Liver (tissue), 8 donors: ENCODE measurements at regions not wholly inside any gene's neighbourhood (a gene's known extent, or its start where the extent isn't known, plus 50 kb on each side); places are given as distances from the start of the nearest gene placed in this dataset.

Experiments
- DNase-seq: peaks from one replicate; pipeline ENCODE4 v3.0.0-alpha.2; 2017; ENCODE audit warnings: low spot score
- H3K27ac ChIP-seq, 2 donors: one replicate each; pipeline ENCODE4 v1.7.0; 2013; ENCODE audit warnings: inconsistent platforms in 2 of 2, low read length in 2 of 2, control low read depth in 1 of 2, low read depth in 1 of 2, mild to moderate bottlenecking in 1 of 2
- H3K27me3 ChIP-seq, 4 donors: one replicate each; pipeline versions ENCODE4 v1.6.1 to v1.7.0; 2013; ENCODE audit warnings: low read length in 3 of 4, inconsistent platforms in 1 of 4, mild to moderate bottlenecking in 1 of 4, moderate library complexity in 1 of 4; ENCODE audit not compliant: control insufficient read depth in 4 of 4, insufficient read depth in 4 of 4
- H3K36me3 ChIP-seq, 4 donors: one replicate each; pipeline versions ENCODE4 v1.6.1 to v1.7.0; 2013; ENCODE audit warnings: low read length in 3 of 4, mild to moderate bottlenecking in 3 of 4, low read depth in 1 of 4, moderate library complexity in 1 of 4; ENCODE audit not compliant: control insufficient read depth in 4 of 4, insufficient read depth in 3 of 4
- H3K4me1 ChIP-seq, 4 donors: one replicate each; pipeline versions ENCODE4 v1.6.1 to v1.7.0; 2013; ENCODE audit warnings: low read length in 3 of 4, mild to moderate bottlenecking in 3 of 4, moderate library complexity in 1 of 4; ENCODE audit not compliant: control insufficient read depth in 4 of 4, insufficient read depth in 4 of 4
- H3K4me3 ChIP-seq, 3 donors: one replicate each; pipeline versions ENCODE4 v1.6.1 to v1.7.0; 2013; ENCODE audit warnings: low read length in 3 of 3, control low read depth in 1 of 3, low read depth in 1 of 3, mild to moderate bottlenecking in 1 of 3
- H3K9ac ChIP-seq, 2 donors: one replicate each; pipeline ENCODE4 v1.7.0; 2013; ENCODE audit warnings: low read length in 2 of 2, mild to moderate bottlenecking in 2 of 2, moderate library complexity in 2 of 2, control low read depth in 1 of 2, low read depth in 1 of 2
- H3K9me3 ChIP-seq, 4 donors: one replicate each; pipeline versions ENCODE4 v1.6.1 to v1.7.0; 2013; ENCODE audit warnings: low read length in 3 of 4; ENCODE audit not compliant: control insufficient read depth in 4 of 4
- EGR1 ChIP-seq, 2 donors: IDR thresholded peaks; 2 replicates each; pipeline ENCODE4 v1.6.1; 2016 to 2018; ENCODE audit warnings: antibody characterized with exemption in 2 of 2, low read depth in 2 of 2
- FOXA1 ChIP-seq: IDR thresholded peaks from 2 replicates; pipeline ENCODE4 v1.6.1; 2016; ENCODE audit warnings: antibody characterized with exemption
- FOXA2 ChIP-seq: IDR thresholded peaks from 2 replicates; pipeline ENCODE4 v1.6.1; 2016; ENCODE audit warnings: antibody characterized with exemption
- HNF4A ChIP-seq, 2 donors: conservative IDR thresholded peaks; 2 replicates each; pipeline ENCODE4 v1.6.1; 2016; ENCODE audit warnings: antibody characterized with exemption in 2 of 2, mild to moderate bottlenecking in 2 of 2
- JUND ChIP-seq, 2 donors: IDR thresholded peaks; 2 replicates each; pipeline ENCODE4 v1.6.1; 2016; ENCODE audit warnings: antibody characterized with exemption in 2 of 2
- NR2F2 ChIP-seq: IDR thresholded peaks from 2 replicates; pipeline ENCODE4 v1.6.1; 2016; ENCODE audit warnings: antibody characterized with exemption
- RAD21 ChIP-seq, 2 donors: IDR thresholded peaks; 2 replicates each; pipeline ENCODE4 v1.6.1; 2016; ENCODE audit warnings: antibody characterized with exemption in 2 of 2, mild to moderate bottlenecking in 2 of 2
- SP1 ChIP-seq: IDR thresholded peaks from 2 replicates; pipeline ENCODE4 v1.6.1; 2018; ENCODE audit warnings: antibody characterized with exemption, mild to moderate bottlenecking
- YY1 ChIP-seq: IDR thresholded peaks from 2 replicates; pipeline ENCODE4 v1.6.1; 2016; ENCODE audit warnings: antibody characterized with exemption, mild to moderate bottlenecking
- WGBS: extraction: QIAGEN DNeasy Blood & Tissue Kit; methylation state at CpG from one replicate; pipeline ENCODE4 v1.1.7; 2013; 5-methylcytosine and 5-hydroxymethylcytosine counted together
- TF ChIP-seq, protein P1 (sequence below): IDR thresholded peaks from 2 replicates; pipeline ENCODE4 v1.6.1; 2016; ENCODE audit warnings: antibody characterized with exemption, mild to moderate bottlenecking
- TF ChIP-seq, protein P2 (sequence below): fragments of 150-350 bp; IDR thresholded peaks from 2 replicates; pipeline ENCODE4 v1.5.1; 2017; ENCODE audit warnings: improper control_type of control experiment, low read depth, low read length; ENCODE audit not compliant: missing input control
- TF ChIP-seq, protein P3 (sequence below): IDR thresholded peaks from 2 replicates; pipeline ENCODE4 v1.6.1; 2016; ENCODE audit warnings: antibody characterized with exemption
- donor health status: healthy.
- donor health status: healthy.
- donor health status: healthy.
- donor health status: healthy.
- donor health status: healthy.

GRCh38 chr1:208544794-208545193 lies 300.6 kb upstream of the PLXNA2 start:
- no peaks in the 10 kb centered on the region for H3K9me3 ChIP-seq
- H3K9ac ChIP-seq = no peak overlapping the region
- TF ChIP-seq NR2F2 = no peak
- no peaks in the 10 kb centered on the region for H3K27me3 ChIP-seq
- no peak overlapping the region for H3K27ac ChIP-seq
- 84% methylated on average over 2 of the region's 2 CpGs for WGBS
- DNase-seq = no peak
- H3K36me3 ChIP-seq = no peaks in the 10 kb centered on the region
- H3K4me1 ChIP-seq = no peaks in the 10 kb centered on the region
- no peak overlapping the region for H3K4me3 ChIP-seq

DNA sequence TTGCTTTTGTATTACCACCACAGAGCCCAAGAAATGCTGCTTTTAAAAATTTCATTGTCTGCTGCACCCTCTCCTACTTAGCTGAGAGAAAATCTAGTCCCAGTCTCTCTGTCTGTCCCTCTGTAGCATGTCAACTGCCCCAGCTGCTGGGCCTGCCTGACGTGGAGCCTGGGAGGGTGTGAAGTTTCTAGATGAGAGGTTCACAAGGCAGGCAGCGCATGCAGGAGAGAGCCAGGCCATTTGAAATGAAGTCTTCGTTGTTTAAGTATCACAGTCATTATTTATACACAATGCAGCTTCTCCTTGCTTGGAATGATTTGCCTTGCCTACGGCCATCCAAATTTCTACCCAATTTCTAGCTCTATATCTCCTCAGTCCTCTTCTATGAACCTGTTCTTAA lies 306.8 kb upstream of the PLXNA2 start:
- WGBS = 88% methylated on average over 4 of the region's 4 CpGs
- DNase-seq = no peak
- no peaks in the 10 kb centered on the region for H3K27me3 ChIP-seq
- H3K4me3 ChIP-seq = no peak overlapping the region
- H3K9me3 ChIP-seq = no peaks in the 10 kb centered on the region
- TF ChIP-seq YY1 = no peak
- TF ChIP-seq SP1 = no peak
- TF ChIP-seq, protein P1, sequence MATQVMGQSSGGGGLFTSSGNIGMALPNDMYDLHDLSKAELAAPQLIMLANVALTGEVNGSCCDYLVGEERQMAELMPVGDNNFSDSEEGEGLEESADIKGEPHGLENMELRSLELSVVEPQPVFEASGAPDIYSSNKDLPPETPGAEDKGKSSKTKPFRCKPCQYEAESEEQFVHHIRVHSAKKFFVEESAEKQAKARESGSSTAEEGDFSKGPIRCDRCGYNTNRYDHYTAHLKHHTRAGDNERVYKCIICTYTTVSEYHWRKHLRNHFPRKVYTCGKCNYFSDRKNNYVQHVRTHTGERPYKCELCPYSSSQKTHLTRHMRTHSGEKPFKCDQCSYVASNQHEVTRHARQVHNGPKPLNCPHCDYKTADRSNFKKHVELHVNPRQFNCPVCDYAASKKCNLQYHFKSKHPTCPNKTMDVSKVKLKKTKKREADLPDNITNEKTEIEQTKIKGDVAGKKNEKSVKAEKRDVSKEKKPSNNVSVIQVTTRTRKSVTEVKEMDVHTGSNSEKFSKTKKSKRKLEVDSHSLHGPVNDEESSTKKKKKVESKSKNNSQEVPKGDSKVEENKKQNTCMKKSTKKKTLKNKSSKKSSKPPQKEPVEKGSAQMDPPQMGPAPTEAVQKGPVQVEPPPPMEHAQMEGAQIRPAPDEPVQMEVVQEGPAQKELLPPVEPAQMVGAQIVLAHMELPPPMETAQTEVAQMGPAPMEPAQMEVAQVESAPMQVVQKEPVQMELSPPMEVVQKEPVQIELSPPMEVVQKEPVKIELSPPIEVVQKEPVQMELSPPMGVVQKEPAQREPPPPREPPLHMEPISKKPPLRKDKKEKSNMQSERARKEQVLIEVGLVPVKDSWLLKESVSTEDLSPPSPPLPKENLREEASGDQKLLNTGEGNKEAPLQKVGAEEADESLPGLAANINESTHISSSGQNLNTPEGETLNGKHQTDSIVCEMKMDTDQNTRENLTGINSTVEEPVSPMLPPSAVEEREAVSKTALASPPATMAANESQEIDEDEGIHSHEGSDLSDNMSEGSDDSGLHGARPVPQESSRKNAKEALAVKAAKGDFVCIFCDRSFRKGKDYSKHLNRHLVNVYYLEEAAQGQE = no peak
- no peak for TF ChIP-seq JUND (IDR thresholded peaks at IDR 0.05)
- no peak for TF ChIP-seq FOXA1
- TF ChIP-seq, protein P2, sequence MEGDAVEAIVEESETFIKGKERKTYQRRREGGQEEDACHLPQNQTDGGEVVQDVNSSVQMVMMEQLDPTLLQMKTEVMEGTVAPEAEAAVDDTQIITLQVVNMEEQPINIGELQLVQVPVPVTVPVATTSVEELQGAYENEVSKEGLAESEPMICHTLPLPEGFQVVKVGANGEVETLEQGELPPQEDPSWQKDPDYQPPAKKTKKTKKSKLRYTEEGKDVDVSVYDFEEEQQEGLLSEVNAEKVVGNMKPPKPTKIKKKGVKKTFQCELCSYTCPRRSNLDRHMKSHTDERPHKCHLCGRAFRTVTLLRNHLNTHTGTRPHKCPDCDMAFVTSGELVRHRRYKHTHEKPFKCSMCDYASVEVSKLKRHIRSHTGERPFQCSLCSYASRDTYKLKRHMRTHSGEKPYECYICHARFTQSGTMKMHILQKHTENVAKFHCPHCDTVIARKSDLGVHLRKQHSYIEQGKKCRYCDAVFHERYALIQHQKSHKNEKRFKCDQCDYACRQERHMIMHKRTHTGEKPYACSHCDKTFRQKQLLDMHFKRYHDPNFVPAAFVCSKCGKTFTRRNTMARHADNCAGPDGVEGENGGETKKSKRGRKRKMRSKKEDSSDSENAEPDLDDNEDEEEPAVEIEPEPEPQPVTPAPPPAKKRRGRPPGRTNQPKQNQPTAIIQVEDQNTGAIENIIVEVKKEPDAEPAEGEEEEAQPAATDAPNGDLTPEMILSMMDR = no peak
- TF ChIP-seq, protein P3, sequence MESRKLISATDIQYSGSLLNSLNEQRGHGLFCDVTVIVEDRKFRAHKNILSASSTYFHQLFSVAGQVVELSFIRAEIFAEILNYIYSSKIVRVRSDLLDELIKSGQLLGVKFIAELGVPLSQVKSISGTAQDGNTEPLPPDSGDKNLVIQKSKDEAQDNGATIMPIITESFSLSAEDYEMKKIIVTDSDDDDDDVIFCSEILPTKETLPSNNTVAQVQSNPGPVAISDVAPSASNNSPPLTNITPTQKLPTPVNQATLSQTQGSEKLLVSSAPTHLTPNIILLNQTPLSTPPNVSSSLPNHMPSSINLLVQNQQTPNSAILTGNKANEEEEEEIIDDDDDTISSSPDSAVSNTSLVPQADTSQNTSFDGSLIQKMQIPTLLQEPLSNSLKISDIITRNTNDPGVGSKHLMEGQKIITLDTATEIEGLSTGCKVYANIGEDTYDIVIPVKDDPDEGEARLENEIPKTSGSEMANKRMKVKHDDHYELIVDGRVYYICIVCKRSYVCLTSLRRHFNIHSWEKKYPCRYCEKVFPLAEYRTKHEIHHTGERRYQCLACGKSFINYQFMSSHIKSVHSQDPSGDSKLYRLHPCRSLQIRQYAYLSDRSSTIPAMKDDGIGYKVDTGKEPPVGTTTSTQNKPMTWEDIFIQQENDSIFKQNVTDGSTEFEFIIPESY = no peak
- TF ChIP-seq HNF4A (conservative IDR thresholded peaks at IDR 0.05) = no peak
- TF ChIP-seq RAD21 (IDR thresholded peaks at IDR 0.05) = no peak
- no peak for TF ChIP-seq EGR1 (IDR thresholded peaks at IDR 0.05; ENCODE audit: low read depth in 2 of 2)
- TF ChIP-seq FOXA2 = no peak
- no peak overlapping the region for H3K27ac ChIP-seq
- H3K36me3 ChIP-seq = no peaks in the 10 kb centered on the region
- no peak overlapping the region for H3K9ac ChIP-seq
- no peaks in the 10 kb centered on the region for H3K4me1 ChIP-seq
